Chondrocyte (in vitro differentiated cells): ENCODE measurements at regions not wholly inside any gene's neighbourhood (a gene's known extent, or its start where the extent isn't known, plus 50 kb on each side); places are given as distances from the start of the nearest gene placed in this dataset.
"Not testable (repeated sequence)": the region's sequence is repeated elsewhere in the genome, so short reads cannot be mapped to it uniquely, and the experiment has no call there.

Experiments
- DNase-seq: peaks from one replicate; pipeline ENCODE4 v3.0.0; 2021; ENCODE audit warnings: mixed read lengths, low spot score
- H3K27ac Mint-ChIP-seq: one replicate; pipeline ENCODE4 v1.8.0; 2021; ENCODE audit warnings: mild to moderate bottlenecking, moderate library complexity, mixed read lengths; ENCODE audit not compliant: unreplicated experiment
- H3K27me3 Mint-ChIP-seq: 2 replicates; pipeline ENCODE4 v1.8.0; 2021; ENCODE audit warnings: low read depth, mixed read lengths
- H3K36me3 Mint-ChIP-seq: 2 replicates; pipeline ENCODE4 v1.8.0; 2021; ENCODE audit warnings: low read depth, mixed read lengths
- H3K4me1 Mint-ChIP-seq: 2 replicates; pipeline ENCODE4 v1.8.0; 2021; ENCODE audit warnings: low read depth, mild to moderate bottlenecking, mixed read lengths
- H3K4me3 Mint-ChIP-seq: one replicate; pipeline ENCODE4 v1.8.0; 2021; ENCODE audit warnings: mild to moderate bottlenecking, moderate library complexity, mixed read lengths; ENCODE audit not compliant: unreplicated experiment
- H3K9me3 Mint-ChIP-seq: 2 replicates; pipeline ENCODE4 v1.8.0; 2021; ENCODE audit warnings: low read depth, mixed read lengths
- CTCF ChIP-seq: fragments of 200-600 bp; sonication (generic); IDR thresholded peaks from 2 replicates; pipeline ENCODE4 v1.5.0; 2021; ENCODE audit warnings: antibody characterized with exemption, mild to moderate bottlenecking, moderate library complexity

- Mint-ChIP-seq H3K36me3 (no peaks in the 10 kb centered on the region), H3K9me3 (peaks cover 2% of the 10 kb centered on the region), H3K27ac (no peak overlapping the region), H3K4me1 (peaks cover 34% of the 10 kb centered on the region), H3K27me3 (no peaks in the 10 kb centered on the region), H3K4me3 (no peak overlapping the region)
- peak; percentile 88 for TF ChIP-seq CTCF
- no peak for DNase-seq
These were observed 63.3 kb upstream of the PRKG1 start for GRCh38 chr10:51010977-51011376.

GRCh38 chr10:51012073-51012472 is 62.2 kb upstream of the PRKG1 start:
- Mint-ChIP-seq H3K9me3 (peaks cover 2% of the 10 kb centered on the region), H3K36me3 (no peaks in the 10 kb centered on the region), H3K27me3 (no peaks in the 10 kb centered on the region), H3K4me1 (peaks cover 27% of the 10 kb centered on the region), H3K4me3 (no peak overlapping the region), H3K27ac (no peak overlapping the region)
- no peak for TF ChIP-seq CTCF
- DNase-seq: no peak

- Mint-ChIP-seq H3K9me3 (peaks cover 2% of the 10 kb centered on the region), H3K4me1 (peaks cover 17% of the 10 kb centered on the region), H3K27ac (peak overlapping the region; percentile 2), H3K4me3 (no peak overlapping the region), H3K36me3 (no peaks in the 10 kb centered on the region), H3K27me3 (no peaks in the 10 kb centered on the region)
- no peak for TF ChIP-seq CTCF
- DNase-seq: no peak
These were observed 59.5 kb upstream of the PRKG1 start for GRCh38 chr10:51014680-51015389.

- peaks cover 17% of the 10 kb centered on the region for H3K4me1 Mint-ChIP-seq
- H3K27me3 Mint-ChIP-seq: not testable (repeated sequence)
These were observed 58.9 kb upstream of the PRKG1 start for GRCh38 chr10:51015390-51015754.

GRCh38 chr10:51020200-51020599 is 54.1 kb upstream of the PRKG1 start:
- H3K27ac Mint-ChIP-seq: no peak overlapping the region
- H3K4me3 Mint-ChIP-seq: no peak overlapping the region
- H3K9me3 Mint-ChIP-seq: no peaks in the 10 kb centered on the region
- peaks cover 15% of the 10 kb centered on the region for H3K4me1 Mint-ChIP-seq
- H3K36me3 Mint-ChIP-seq: no peaks in the 10 kb centered on the region
- no peak for TF ChIP-seq CTCF
- no peak for DNase-seq
- no peaks in the 10 kb centered on the region for H3K27me3 Mint-ChIP-seq

More at GRCh38 chr10:51015390-51015754, 58.9 kb upstream of the PRKG1 start:
- H3K9me3 Mint-ChIP-seq, DNase-seq, H3K36me3 Mint-ChIP-seq, H3K4me3 Mint-ChIP-seq: not testable (repeated sequence)
- peak overlapping the region; percentile 0 for H3K27ac Mint-ChIP-seq

- no peaks in the 10 kb centered on the region for H3K9me3 Mint-ChIP-seq
- peaks cover 15% of the 10 kb centered on the region for H3K4me1 Mint-ChIP-seq
- no peak for DNase-seq
- no peaks in the 10 kb centered on the region for H3K36me3 Mint-ChIP-seq
- no peaks in the 10 kb centered on the region for H3K27me3 Mint-ChIP-seq
- H3K4me3 Mint-ChIP-seq: no peak overlapping the region
- no peak for TF ChIP-seq CTCF
- no peak overlapping the region for H3K27ac Mint-ChIP-seq
These were observed 51.2 kb upstream of the PRKG1 start for GRCh38 chr10:51022933-51023585.
